ENCODE measurements at regions not wholly inside any gene's neighbourhood (a gene's known extent, or its start where the extent isn't known, plus 50 kb on each side); places are given as distances from the start of the nearest gene placed in this dataset.

DNA sequence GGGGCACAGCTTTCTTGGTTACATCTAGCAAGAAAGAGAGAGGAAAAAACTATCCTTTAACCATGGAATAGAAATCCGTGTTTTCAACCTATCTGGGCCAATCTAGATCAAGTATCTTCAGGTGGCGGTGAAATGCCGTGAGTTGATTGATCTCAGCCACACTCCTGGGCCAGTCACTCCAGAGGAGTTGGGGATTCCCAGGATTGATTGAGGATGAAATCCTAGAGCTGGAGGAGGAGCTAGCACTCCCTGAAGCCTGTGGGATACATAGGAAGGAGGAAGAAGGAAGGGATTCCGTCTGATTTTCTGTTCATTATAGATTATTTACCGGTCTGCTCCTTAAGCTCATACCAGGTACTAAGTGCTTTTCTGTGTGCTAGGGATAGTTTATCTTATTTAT is 106.3 kb upstream of the ARID2 start:
- TF ChIP-seq, protein P1, sequence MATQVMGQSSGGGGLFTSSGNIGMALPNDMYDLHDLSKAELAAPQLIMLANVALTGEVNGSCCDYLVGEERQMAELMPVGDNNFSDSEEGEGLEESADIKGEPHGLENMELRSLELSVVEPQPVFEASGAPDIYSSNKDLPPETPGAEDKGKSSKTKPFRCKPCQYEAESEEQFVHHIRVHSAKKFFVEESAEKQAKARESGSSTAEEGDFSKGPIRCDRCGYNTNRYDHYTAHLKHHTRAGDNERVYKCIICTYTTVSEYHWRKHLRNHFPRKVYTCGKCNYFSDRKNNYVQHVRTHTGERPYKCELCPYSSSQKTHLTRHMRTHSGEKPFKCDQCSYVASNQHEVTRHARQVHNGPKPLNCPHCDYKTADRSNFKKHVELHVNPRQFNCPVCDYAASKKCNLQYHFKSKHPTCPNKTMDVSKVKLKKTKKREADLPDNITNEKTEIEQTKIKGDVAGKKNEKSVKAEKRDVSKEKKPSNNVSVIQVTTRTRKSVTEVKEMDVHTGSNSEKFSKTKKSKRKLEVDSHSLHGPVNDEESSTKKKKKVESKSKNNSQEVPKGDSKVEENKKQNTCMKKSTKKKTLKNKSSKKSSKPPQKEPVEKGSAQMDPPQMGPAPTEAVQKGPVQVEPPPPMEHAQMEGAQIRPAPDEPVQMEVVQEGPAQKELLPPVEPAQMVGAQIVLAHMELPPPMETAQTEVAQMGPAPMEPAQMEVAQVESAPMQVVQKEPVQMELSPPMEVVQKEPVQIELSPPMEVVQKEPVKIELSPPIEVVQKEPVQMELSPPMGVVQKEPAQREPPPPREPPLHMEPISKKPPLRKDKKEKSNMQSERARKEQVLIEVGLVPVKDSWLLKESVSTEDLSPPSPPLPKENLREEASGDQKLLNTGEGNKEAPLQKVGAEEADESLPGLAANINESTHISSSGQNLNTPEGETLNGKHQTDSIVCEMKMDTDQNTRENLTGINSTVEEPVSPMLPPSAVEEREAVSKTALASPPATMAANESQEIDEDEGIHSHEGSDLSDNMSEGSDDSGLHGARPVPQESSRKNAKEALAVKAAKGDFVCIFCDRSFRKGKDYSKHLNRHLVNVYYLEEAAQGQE (IDR thresholded peaks at IDR 0.05; ENCODE audit: insufficient read depth in 1 of 2, low read depth in 2 of 2, low read length in 2 of 2) = no peak
- TF ChIP-seq POLR2AphosphoS5 (IDR thresholded peaks at IDR 0.05; ENCODE audit: low read depth, low read length) (no peak), TAF1 (IDR thresholded peaks at IDR 0.05; ENCODE audit: borderline replicate concordance, insufficient read depth, low read length) (no peak)

All from PFSK-1 (cell line).